GM19043 (cell line): ENCODE measurements at regions not wholly inside any gene's neighbourhood (a gene's known extent, or its start where the extent isn't known, plus 50 kb on each side); places are given as distances from the start of the nearest gene placed in this dataset.
"Not testable (repeated sequence)": the region's sequence is repeated elsewhere in the genome, so short reads cannot be mapped to it uniquely, and the experiment has no call there.

Source experiments
- ATAC-seq: cut with Tn5 transposase; IDR thresholded peaks from one replicate; pipeline ENCODE4 v1.9.1; 2021; ENCODE audit warnings: low read depth; ENCODE audit not compliant: unreplicated experiment

DNA sequence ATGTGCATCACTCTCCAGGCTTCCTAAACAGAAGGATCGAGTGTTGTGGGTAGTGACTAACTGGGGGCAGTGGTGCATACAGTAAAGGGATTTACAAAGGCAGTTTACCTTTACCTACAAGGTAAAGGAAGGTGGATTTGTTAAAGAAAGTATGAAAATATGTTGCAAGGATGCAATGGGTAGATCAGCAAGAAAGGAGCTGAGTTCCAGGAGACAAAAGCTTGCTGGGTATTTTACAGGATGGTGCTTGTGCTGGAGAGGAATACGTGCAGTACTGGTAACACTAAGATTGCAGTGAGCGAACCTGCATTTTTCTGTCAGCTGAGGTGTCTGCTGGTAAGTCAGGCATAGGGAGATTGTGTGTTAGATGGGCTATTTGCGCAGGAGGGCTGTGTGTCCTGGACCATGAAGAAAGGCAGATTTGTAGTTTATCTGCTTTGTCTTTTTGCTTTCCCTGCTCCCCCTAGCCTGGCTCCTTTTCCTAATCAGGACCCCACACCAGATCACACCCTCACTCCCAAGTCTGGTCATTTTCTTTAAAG is 304.6 kb downstream of the THBS2 start:
- no peak for ATAC-seq

DNA sequence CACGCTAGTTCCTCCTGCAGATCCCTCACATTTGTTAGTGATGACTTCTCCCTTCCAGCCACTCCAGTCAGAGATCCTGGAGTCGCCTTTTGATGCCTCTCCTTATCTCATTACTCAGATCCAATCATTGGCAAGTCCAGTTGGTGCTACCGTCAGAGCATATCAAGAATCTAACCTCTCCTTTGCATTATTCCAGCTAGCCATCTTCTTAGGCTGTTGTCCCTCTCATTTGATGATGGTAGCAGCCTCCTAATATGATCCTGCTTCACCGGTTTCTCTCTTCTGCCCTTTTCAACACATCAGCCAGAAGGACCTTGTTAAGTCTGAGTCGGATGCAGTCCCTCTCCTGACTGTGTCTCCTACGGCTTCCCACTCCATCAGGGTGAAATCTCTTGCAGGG is 305.6 kb downstream of the THBS2 start:
- ATAC-seq, result no peak

DNA sequence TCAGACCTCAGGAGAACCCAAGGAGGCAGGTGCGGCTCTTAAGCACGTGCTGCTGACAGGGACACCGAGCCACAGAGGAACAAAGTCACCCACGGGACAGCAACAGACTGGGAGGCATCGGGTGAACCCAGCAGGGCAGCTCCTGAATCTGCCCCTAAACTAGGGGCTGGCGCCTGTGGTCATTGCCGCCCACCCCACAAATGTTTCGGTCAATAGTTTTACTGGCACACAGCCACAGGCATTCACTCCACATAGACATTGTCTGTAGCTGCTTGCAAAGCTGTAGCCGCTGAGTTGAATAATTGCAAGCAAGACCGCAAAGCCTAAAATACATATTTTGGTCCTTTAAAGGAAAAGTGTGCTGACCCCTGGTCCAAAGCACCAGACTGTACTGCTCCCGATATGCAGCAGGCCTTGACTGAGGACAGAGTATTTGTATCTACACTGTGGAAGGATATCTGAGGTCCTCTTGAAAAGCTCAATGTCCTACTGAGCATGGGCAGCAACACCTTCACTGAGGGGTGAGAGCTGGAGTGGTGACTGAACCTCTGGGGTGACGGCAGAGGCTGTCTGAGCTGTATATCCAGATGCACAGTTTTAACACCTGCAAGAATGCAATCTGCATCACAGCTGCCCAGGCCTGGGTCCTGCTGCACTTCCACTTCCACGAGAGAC is 310.3 kb downstream of the THBS2 start:
- no peak for ATAC-seq

DNA sequence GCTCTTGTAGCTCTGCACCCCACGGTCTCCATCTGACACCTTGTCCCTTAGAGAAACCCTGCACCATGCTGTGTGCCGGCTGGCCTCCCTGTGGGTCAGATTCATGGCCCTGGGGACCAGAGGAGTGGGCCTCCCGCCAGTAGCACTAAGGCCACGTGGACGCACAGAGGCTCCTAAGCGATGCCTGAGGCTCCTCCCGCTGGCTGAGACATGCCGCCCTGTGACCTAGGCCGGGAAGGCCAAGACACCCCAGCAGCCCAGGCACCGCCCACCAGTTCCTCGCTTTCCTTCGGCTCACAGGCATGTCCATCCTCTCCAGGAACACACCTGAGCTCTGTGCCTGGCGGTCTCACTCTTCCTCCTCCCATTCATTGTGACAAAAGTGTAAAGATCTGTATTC is 311.0 kb downstream of the THBS2 start:
- no peak for ATAC-seq

DNA sequence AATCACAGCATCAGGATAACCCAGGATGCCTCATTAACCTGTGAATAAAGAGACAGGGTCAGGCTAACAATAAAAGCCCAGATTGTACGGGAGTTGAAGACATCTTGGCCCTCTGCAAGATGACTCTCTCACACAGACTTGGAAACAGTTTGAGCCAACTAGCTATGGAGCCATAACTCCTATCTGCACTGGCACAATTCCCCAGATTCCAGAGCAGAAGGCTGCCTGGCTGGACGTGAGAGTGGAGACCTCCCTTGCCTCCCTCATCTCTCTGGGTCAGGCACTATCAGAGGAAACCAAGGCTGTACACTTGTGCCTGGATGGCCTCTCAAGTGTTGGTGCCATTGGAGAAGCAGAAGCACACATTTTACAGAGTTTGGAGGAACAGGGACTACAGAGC is 312.6 kb downstream of the THBS2 start:
- ATAC-seq, result no peak

DNA sequence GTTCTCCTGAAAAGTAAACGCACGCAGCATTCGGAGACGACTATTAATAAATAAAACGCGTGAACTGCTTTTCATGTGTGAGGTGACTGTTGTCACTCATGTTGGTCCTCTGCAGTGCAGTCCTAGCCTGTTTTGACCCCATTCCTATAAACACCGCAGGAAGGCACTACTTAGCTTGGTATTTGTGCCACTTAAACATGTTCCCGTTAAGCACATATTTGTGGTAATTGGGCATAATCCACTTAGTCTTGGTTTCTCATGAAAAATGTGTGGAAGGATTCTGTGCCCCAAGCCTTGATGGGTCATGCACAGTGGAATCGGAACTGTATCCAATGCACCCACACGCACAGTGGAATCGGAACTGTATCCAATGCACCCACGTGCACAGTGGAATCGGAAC is 313.9 kb downstream of the THBS2 start:
- no peak for ATAC-seq

DNA sequence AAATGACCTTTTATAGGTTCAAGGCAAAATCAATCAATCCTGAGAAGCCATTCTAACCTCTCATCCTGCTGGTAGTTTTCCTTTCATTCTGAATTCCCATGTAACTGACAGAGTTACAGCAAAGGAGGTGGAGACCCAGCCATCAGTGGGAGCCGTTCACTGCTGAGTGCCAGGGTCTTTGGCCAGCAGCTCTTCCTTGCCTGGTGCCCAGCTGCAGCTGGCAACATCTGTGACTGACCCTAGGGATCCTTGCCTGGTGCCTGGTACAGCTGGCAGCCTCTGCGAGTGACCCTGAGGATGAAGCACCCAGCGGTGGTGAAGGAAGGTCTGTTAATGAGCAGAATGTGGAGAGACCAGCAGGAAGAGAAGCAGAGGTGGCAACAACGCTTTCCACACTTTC is 314.6 kb downstream of the THBS2 start:
- no peak for ATAC-seq

DNA sequence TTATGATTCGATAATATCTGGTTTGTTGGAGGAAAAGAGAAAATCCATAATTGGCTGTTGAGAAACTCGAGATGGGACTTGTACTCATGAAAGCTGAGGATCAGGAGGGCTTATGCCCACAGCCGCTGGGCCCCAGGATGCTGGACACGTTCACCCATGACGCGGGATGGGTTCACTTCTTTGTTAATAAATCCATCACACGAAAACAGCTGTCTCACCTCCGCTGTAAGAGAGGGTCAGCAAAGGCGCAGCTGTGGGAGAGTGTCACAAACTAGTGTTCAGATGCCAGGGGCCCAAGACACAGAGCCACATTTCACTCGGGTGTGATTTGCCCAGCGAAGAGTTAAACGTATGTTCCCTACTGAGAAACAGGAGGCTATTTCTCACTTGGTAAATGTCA is 315.1 kb downstream of the THBS2 start:
- ATAC-seq, result no peak

DNA sequence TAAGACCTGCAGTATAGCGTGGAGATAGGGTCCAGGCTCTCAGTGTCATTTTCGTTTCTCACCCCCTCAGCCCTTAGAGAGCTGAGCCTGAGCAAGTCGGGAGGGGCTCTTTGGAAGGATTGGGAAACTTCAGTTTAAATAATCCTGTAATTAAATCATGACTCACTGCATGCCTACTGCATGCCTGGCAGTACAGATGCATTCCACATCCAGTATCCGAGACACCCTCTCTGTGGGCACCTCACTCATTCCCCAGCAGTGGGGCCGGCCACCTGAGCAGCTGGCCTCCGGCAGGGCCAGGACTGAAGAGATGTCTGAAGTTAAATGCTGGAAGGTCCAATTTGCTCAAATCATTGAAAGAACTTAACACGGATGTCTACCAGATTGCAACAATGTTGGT is 316.6 kb downstream of the THBS2 start:
- ATAC-seq, result no peak

DNA sequence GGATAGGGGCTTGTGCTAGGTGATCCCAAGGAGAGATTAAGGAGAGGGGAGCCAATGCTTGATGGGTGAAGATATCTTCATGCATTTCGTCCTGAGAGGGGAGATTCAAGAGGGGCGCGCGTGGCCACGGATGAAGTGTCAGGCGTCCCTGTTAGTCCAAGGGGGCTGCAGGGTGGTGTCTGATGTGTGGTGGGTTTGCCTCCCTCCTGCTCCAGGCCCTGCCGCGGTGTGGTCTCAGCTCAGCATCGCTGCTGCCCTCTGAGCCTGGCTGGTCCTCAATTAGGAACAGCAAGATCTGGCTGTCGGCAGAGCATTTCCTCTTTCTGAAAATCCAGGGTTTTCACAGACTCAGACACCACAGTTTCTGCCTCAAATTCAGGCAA is 318.0 kb downstream of the THBS2 start:
- ATAC-seq, result no peak

DNA sequence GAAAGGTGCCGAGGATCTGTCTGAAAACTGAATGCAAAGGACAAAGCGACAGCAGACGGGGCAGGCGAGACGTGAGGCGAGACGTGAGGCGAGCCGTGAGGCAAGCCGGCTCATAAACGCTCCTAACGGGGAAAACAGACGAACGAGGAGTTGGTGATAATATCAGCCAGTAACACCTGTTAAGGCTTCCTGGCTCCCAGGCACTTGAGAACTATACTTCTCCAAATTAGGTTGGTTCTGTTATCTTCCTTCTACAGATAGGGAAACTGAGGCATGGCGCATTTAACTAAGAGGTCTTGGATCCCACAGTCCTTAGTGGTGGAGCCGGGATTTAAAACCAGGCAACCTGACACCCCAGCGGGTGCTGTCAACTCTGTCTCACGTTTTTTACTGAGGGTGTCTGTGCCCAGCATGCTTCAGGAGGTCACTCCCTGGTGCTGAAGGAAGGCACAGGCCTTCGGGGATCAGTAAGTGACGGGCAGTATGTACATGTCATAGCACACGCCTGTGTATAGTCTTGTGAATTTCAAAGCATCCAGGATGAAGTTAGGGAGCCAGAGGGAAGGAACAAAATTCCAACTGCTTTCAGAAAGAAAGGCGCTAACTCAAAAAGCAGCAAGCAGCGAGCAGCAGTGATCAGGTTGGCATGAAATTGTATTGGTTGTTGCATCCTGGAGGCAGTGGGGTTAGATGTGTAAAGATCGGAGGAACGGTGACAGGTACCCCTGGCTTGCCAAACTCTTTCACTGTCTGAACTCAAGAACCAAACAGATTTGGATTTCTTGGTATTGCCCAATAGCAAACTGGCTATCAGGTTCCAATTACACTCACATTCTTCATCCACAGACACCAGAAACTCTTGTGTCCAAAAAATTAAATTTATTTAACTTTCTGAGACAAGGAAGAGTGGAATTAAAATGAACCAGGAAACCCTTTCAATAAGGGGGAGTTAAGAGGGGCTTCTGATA is 318.7 kb downstream of the THBS2 start:
- no peak for ATAC-seq

DNA sequence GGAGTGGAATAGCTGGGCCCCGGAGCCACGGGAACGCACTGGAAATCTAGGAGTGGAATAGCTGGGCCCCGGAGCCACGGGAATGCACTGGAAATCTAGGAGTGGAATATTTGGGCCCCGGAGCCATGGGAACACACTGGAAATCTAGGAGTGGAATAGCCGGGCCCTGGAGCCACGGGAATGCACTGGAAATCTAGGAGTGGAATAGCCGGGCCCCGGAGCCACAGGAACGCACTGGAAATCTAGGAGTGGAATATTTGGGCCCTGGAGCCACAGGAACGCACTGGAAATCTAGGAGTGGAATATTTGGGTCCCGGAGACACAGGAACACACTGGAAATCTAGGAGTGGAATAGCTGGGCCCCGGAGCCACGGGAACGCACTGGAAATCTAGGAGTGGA is 321.5 kb downstream of the THBS2 start:
- ATAC-seq, result not testable (repeated sequence)

DNA sequence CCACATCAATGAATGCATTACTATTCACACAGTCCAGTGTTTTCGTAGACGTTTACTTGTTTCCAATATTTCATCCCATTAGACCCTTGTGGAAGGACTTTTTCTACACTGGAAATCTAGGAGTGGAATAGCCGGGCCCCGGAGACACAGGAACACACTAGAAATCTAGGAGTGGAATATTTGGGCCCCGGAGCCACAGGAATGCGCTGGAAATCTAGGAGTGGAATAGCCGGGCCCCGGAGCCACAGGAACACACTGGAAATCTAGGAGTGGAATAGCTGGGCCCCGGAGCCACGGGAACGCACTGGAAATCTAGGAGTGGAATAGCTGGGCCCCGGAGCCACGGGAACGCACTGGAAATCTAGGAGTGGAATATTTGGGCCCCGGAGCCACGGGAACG is 322.6 kb downstream of the THBS2 start:
- ATAC-seq, result not testable (repeated sequence)

DNA sequence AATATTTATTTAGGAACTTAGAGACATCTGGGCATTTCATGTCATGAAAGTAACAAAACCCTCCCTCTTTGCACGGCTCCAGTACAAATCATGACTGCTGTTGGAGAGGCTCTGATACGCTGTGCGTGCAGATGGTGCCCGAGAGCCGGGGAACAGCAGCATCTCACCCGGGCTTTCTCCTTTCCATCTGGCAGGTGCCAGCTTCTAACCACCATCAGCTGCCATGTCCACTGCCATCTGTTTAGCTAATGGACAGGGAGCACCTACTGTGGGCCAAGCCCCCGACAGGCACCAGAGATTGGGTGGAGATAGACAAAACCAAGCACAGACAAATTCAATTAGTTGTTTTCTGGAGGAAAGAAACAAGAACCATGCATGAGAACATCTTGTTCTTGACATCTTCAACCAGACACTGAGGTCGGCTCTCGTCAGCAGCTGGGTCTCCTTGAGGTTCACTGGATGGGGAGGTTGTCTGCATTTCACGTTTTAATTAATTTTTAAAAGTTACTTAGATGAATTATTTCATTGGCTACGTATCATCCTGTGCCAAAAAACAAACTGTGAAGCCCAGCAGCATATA is 323.7 kb downstream of the THBS2 start:
- ATAC-seq, result no peak

DNA sequence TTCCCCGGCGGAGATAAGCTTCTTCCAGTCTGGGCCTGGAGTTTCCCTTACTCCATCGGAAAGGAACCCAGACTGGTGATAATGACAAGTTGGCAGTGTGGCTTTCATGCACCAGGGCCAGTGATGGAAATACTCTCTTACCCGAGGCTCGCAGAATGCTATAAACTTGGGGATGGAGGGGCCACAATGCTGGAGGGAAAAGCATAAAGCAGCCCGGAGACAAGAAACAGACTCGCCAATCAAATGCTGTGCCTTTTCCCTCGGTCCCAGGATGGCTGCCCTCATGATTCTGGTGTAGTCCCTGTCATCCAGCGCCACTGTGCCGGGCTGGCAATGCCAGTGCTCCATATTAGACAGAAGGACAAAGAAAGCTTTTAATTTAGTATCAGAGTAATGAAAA is 325.6 kb downstream of the THBS2 start:
- no peak for ATAC-seq

DNA sequence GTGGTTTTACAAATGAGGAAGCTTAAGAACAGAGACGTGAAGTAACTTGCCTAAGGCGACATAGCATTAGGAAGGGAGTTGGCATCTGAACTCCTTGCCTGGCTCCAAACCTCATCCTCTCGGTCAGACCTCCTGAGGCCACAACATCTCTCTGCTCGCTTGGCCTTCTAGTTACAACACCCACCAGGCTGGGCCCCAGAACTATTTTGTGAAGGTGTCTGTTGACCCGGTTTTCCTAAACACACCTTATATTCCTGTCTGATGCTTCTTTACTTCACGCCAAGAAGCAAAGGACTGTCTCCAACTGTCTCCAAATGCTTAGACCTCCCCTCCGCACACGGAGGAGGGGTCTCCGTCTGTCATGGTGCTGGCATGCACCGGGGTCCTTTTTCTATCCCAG is 326.6 kb downstream of the THBS2 start:
- ATAC-seq, result no peak

DNA sequence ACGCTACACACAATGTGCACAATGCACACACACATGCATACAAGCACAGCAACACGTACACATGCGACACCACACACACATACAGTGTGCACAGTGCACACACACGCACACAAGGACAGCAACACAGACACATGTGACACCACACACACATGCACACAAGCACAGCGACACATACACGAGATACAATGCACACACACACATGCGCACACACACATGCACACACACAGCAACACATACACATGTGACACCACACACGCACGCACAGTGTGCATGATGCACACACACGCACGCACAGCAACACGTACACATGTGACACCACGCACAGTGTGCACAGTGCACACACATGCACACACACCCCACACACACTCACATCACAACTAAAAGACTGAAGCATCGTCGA is 327.3 kb downstream of the THBS2 start:
- no peak for ATAC-seq

DNA sequence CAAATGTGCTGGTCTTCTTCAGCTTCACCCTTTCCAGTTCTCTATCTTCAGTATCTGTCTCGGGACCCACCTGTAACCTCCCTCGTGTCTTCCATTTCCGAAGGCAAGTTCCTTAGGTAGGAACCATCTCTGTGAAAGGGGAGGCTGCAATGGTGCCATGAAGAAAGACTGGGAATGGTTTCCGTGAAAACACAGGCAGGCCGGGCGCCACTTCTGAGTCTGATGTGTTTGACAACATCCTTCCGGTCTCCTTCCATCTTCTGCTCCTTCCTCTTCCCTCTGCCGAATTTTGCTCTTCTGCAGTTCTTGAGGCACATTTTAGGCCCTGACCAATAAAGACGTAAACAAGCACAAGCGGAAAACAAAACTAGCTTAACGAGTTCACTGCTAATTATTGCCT is 328.0 kb downstream of the THBS2 start:
- no peak for ATAC-seq

DNA sequence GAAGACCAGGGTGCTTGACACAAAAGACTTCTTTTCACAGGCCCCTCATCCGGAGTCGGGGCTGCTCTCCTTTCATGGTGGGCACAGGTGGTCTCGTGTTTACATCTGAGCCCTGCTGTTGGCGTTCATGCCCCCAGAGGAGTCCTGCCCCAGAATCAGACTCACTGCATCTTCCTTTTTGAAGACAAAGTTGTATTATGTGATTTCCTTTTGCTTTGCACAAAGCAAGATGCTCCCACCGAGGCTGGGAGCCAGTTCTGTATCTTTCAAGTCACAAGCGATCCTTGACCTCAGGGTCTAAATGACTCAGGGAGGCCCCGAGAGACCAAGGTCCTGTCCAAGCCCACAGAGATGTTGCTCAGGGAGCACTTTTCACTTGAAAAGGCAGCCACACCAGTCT is 330.5 kb downstream of the THBS2 start:
- no peak for ATAC-seq

DNA sequence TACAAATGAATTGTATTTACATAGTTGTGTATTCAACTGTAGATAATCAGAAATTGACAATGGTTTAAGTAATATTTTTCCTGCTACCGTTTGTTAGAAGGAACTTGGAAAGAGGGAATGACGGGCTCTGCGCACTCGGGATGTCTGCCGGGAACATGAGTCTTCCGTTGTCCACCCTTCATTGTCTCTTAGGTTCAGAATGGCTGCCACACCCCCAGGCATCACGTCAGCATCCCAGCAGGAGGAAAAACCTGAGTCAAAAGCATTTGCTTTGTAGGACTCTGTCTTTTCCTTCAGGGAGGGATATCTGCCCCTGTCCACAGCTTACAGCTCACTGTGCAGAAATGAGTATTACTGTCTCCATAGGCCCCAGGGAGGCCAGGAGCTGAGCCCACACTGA is 331.2 kb downstream of the THBS2 start:
- ATAC-seq, result no peak

DNA sequence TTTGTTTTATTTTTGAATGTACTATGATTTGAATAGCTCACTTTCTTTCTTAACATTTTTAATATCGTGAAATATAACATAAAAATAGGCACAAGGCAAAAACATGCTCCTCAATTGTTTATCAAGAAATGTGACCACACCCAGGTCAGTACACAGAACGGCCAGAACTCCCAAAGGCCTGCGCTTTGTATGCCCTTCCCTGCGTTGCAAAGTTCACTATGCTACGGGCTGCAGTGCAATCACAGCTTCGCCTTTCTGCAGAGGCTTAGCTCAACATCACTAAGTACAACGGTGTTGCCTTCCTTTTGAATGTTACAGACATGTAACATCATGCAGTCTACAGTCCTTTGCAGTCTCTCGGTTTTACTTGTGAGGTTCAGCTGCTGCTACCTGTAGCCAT is 333.4 kb downstream of the THBS2 start:
- ATAC-seq, result no peak
